ENCODE measurements at regions not wholly inside any gene's neighbourhood (a gene's known extent, or its start where the extent isn't known, plus 50 kb on each side); places are given as distances from the start of the nearest gene placed in this dataset.

- no peaks in the 10 kb centered on the region for H3K36me3 ChIP-seq (ENCODE audit: control insufficient read depth in 2 of 2, extremely low read depth in 1 of 2, insufficient read depth in 2 of 2, low read length in 2 of 2)
- no peaks in the 10 kb centered on the region for H3K27me3 ChIP-seq (ENCODE audit: control insufficient read depth, extremely low read depth, insufficient read depth, low read length)
- no peaks in the 10 kb centered on the region for H4K20me1 ChIP-seq (ENCODE audit: control insufficient read depth, extremely low read depth, insufficient read depth, low read length)
- no peak overlapping the region for H3K9ac ChIP-seq (ENCODE audit: control insufficient read depth, extremely low read depth, insufficient read depth, low read length)
- no peaks in the 10 kb centered on the region for H3K9me1 ChIP-seq (ENCODE audit: control insufficient read depth, extremely low read depth, insufficient read depth, low read length)
- H3K4me1 ChIP-seq (ENCODE audit: control insufficient read depth, extremely low read depth, insufficient read depth, low read length): no peaks in the 10 kb centered on the region
- H3K79me2 ChIP-seq (ENCODE audit: control insufficient read depth, insufficient read depth, low read length): no peaks in the 10 kb centered on the region
- H3K9me3 ChIP-seq (ENCODE audit: control insufficient read depth, low read depth, low read length): no peaks in the 10 kb centered on the region
- dilution Hi-C loops (cut with MboI; ENCODE audit: extremely low pct_ligation_motif_present, low sequenced_read_pairs): no loop called here
- TF ChIP-seq CTCF (optimal IDR thresholded peaks at IDR 0.05 in 1 of 3, IDR thresholded peaks at IDR 0.05 in 1 of 3, conservative IDR thresholded peaks at IDR 0.05 in 1 of 3; ENCODE audit: extremely low read depth in 1 of 3, insufficient read depth in 2 of 3, low read length in 3 of 3) (no peak), EZH2 (IDR thresholded peaks at IDR 0.05; ENCODE audit: low read length) (no peak)
- H2AFZ ChIP-seq (ENCODE audit: control insufficient read depth, low read length): no peak overlapping the region
- DNase-seq (ENCODE audit: low read depth, low spot score) (no peak), FAIRE-seq (no peak)
- no peak overlapping the region for H3K27ac ChIP-seq (ENCODE audit: control insufficient read depth, insufficient read depth, low read length)
- no peak overlapping the region for H3K4me3 ChIP-seq (ENCODE audit: control insufficient read depth in 2 of 3, extremely low read depth in 1 of 3, insufficient read depth in 2 of 3, low read depth in 1 of 3, low read length in 3 of 3)
- H3K4me2 ChIP-seq (ENCODE audit: control insufficient read depth, extremely low read depth, insufficient read depth, low read depth, low read length): no peak overlapping the region
Observed at GRCh38 chr3:103767635-103768034, 1332.8 kb downstream of the ZPLD1 start.

GRCh38 chr3:103785017-103785416, 1350.2 kb downstream of the ZPLD1 start:
- no peaks in the 10 kb centered on the region for H3K9me3 ChIP-seq (ENCODE audit: control insufficient read depth, low read depth, low read length)
- H2AFZ ChIP-seq (ENCODE audit: control insufficient read depth, low read length): no peak overlapping the region
- H3K27ac ChIP-seq (ENCODE audit: control insufficient read depth, insufficient read depth, low read length): no peak overlapping the region
- FAIRE-seq (no peak), DNase-seq (ENCODE audit: low read depth, low spot score) (no peak)
- no peak overlapping the region for H3K9ac ChIP-seq (ENCODE audit: control insufficient read depth, extremely low read depth, insufficient read depth, low read length)
- H3K79me2 ChIP-seq (ENCODE audit: control insufficient read depth, insufficient read depth, low read length): no peaks in the 10 kb centered on the region
- H4K20me1 ChIP-seq (ENCODE audit: control insufficient read depth, extremely low read depth, insufficient read depth, low read length): no peaks in the 10 kb centered on the region
- H3K27me3 ChIP-seq (ENCODE audit: control insufficient read depth, extremely low read depth, insufficient read depth, low read length): no peaks in the 10 kb centered on the region
- H3K9me1 ChIP-seq (ENCODE audit: control insufficient read depth, extremely low read depth, insufficient read depth, low read length): no peaks in the 10 kb centered on the region
- dilution Hi-C loops (cut with MboI; ENCODE audit: extremely low pct_ligation_motif_present, low sequenced_read_pairs): no loop called here
- H3K4me3 ChIP-seq (ENCODE audit: control insufficient read depth in 2 of 3, extremely low read depth in 1 of 3, insufficient read depth in 2 of 3, low read depth in 1 of 3, low read length in 3 of 3): no peak overlapping the region
- H3K36me3 ChIP-seq (ENCODE audit: control insufficient read depth in 2 of 2, extremely low read depth in 1 of 2, insufficient read depth in 2 of 2, low read length in 2 of 2): no peaks in the 10 kb centered on the region
- TF ChIP-seq CTCF (optimal IDR thresholded peaks at IDR 0.05 in 1 of 3, IDR thresholded peaks at IDR 0.05 in 1 of 3, conservative IDR thresholded peaks at IDR 0.05 in 1 of 3; ENCODE audit: extremely low read depth in 1 of 3, insufficient read depth in 2 of 3, low read length in 3 of 3): no peak
- no peak for TF ChIP-seq EZH2 (IDR thresholded peaks at IDR 0.05; ENCODE audit: low read length)
- H3K4me2 ChIP-seq (ENCODE audit: control insufficient read depth, extremely low read depth, insufficient read depth, low read depth, low read length): no peak overlapping the region
- H3K4me1 ChIP-seq (ENCODE audit: control insufficient read depth, extremely low read depth, insufficient read depth, low read length): no peaks in the 10 kb centered on the region
